ENCODE measurements at regions not wholly inside any gene's neighbourhood (a gene's known extent, or its start where the extent isn't known, plus 50 kb on each side); places are given as distances from the start of the nearest gene placed in this dataset.

DNA sequence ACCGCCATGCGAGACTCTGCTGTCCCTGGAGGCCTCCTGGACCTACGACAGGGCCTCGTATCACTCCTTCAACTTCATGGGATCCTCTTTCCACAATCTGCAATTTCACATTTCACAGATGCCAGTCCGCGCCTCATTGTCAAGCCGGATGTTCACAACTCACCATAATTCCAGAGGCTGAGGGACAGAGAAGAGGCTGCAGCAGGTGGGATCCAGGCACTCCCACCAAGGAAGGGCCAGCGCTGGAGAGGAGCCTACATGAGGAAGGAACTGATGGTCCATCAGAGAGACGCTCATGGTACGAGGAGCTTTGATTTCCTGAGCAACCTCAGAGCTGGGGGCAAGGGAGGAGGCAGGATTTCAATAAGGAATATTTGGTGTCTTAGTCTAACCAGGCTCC lies 495.0 kb downstream of the BRD1 start:
- peak; percentile 17 for FAIRE-seq
- peak; percentile 2 for DNase-seq (ENCODE audit: low spot score)

- FAIRE-seq (no peak), DNase-seq (ENCODE audit: low spot score) (no peak)
These were observed 495.8 kb downstream of the BRD1 start for GRCh38 chr22:49331878-49332277.

- DNase-seq (ENCODE audit: low spot score) (no peak), FAIRE-seq (peak; percentile 27)
These were observed 496.4 kb downstream of the BRD1 start for GRCh38 chr22:49331223-49331815.

DNA sequence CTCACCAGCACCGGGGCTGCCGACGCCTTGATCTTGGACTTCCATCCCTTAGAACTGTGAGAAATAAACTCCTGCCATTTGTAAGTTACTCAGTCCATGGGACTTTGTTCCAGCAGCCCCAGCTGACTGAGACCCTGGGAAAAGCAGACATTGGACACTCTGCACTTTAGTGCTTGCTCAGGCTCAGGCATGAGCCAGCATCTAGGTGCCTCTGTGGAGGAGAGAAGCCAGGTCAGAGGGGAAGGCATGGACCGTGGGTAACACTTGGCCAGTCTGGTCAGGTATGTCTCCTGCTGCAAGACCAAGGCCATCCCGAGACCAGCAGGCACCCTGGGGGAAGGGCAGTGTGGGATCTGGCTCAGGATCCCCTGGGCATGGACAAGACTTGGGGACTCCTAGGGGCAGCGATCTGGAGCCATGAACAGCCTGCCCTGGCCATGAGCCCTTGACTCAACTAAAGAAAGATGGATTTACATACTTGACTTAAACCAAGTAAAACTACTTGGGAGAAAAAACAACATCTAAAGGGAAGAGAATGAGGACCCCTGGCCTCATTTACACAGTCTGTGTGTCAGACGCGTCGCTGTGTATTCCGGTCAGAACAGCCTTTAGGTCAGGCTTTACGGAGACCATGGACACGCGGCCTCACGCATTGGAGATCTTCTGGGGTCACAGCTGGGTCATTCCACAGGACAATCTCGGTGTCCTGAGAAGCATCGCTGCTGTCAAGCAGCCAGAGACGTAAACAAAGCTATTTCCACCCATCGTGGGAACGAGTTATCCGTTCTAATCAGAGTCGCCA lies 497.1 kb downstream of the BRD1 start:
- FAIRE-seq: no peak
- DNase-seq (ENCODE audit: low spot score): no peak

- no peak for DNase-seq (ENCODE audit: low spot score)
- FAIRE-seq: no peak
These were observed 498.0 kb downstream of the BRD1 start for GRCh38 chr22:49329636-49330035.

DNA sequence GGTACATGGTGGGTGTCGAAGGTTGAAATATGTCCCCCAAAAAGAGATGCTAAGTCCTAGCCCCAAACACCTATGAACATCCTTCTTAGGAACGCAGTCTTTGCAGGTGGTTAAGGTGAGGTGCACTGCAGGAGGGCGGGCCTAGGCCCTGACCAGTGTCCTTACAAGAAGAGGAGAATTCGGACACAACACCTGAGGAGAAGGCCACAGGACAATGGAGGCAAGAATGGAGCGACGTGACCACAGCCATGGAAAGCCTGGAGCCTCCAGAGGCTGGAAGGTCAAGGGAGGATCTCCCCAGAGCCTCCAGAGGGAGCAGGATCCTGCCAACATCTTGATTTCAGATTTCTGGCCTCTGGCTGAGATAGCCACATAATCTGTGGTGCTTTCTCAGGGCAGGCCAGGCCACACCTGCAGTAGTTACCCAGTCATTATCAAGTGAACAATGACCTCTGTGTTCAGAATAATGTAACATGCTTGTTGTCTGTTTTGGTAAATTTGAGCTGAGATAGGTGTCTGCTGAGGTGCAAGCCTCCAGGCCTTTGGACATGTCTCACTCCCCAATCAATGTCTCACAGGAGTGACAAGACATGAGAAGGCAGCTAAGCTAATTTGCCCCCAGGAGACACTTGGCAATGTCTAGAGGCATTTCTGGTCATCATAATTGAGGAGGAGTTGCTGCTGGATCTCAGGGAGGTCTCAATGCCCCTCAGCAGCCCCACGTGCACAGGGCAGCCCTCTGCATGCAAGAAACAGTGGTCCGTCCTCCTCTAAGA lies 498.9 kb downstream of the BRD1 start:
- no peak for FAIRE-seq
- no peak for DNase-seq (ENCODE audit: low spot score)

- FAIRE-seq (no peak), DNase-seq (ENCODE audit: low spot score) (no peak)
These were observed 499.6 kb downstream of the BRD1 start for GRCh38 chr22:49328118-49328475.

DNA sequence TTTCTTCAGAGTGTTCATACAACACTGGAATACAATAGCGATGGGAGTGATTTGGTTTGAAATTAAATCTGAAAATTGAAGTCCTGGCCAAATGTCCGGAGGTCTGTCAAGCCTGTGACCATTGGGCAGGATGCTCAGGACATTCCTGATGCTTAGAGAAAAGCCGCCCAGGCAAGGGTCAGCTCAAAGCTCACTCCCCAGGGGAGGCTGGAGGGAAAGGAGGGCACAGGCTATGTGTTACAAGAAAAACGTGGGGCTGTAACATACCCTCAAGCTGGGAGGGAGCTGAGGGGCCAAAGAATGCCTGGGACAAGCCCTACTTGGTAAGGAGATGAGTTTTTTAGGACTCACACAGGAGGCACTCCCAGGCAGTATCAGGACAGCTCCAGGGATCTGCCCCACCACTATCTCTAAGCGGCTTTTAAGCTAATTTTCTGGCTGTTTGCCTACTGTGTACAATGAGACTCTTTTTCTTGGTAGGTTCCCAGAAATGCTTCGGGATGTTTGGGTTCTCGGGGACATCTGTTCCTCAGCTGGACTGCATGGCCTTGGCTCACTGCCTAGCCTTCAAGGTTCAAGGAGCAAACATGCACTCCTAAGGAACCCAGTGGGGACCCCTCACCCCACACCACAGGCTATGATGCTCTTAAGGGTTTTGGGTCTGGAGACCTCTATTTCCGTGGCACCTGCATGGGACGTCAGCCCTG lies 500.1 kb downstream of the BRD1 start:
- FAIRE-seq (no peak), DNase-seq (ENCODE audit: low spot score) (no peak)

DNA sequence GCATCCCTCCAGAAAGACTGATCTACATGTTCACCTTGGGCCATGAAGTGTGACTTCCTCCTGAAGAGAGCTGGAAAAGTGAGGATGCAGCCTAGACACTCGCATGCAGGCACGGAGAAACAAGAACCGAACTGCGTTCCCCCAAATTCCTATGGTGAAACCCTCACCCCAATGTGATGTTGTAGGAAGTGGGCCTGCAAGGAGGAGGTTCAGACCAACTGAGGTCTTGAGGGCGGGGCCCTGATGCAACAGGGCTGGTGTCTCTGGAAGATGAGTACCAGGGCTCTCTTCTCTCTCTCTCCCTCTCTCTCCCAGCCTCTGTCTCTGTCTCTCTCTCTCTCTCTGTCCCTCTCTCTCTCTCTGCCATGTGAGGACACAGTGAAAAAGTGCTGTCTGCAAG lies 501.1 kb downstream of the BRD1 start:
- FAIRE-seq (no peak), DNase-seq (ENCODE audit: low spot score) (no peak)

GRCh38 chr22:49325531-49326395 lies 501.9 kb downstream of the BRD1 start:
- DNase-seq (ENCODE audit: low spot score): no peak
- FAIRE-seq: no peak

DNA sequence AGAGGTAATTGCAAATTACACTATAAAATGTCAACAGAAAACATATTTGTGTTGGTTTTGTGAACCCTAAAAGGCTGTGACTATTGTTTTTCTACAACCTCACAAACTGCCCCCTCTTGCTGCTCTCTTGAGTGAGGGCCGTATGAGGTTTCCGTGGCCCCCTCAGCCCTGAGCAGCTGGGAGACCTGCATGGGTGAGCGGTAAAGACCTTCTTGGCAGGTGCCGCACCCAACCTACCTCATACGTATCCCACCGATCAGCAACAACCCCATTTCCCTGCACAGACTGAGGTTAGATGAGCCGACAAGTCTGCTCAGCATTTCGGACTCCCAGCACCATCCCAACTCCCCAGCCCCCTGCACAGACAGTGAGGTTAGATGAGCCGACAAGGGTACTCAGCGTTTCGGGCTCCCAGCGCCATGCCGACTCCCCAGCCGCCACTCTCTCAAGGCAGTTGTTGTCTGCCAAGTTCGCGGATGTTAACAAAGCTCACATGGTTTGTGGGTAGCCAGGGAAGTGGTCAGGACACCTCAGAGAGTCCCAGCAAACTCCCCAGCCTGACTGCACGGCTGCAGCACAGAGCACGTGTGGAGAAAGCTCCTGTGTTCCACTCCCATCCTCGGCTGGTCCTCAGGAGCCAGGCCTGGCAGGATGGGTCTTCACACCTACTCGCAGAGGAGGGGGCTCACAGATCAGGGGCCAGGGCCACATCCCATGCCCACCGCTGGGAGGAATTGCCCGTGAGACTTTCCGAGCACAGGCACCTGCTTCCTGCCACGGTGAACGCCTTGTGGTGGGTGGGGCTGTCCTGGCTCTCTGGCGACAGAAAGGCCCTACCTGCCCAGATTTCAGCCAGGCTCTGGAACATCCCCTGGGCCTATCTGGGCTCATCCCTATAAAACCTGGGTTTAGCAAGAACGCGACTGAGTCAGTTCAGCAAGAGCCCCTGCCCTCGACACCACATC lies 502.9 kb downstream of the BRD1 start:
- no peak for FAIRE-seq

DNA sequence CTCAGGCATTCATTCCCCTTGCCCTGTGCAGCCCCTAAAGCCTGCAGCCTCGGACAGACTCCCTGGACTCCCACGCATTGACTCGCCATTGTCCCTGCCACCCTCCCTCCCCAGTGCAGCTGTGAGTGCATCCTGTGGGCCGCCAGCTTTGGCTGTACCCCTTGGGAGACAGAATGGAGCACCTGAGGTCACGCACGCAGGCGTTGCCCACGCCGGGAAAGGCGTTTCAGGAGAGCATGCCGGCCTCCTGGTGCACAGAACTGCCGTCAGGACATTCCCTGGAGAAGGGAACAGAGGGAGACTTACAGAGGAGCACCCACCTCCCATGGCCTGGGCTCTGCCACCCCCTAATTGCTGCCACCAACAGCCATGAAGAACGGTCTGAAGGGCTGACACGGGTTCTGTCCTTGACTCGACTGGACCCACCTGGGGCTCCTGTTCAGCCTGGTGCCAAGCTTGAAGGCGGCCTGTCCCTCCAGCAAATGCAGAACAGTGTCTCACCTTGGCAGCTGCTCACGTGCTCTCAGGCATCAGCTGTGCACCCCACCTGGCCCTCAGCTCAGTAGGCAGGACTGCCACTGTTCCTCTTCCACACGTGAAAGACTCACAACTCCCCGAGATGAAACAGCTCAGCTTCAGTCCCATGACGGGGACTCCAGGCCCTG lies 503.8 kb downstream of the BRD1 start:
- no peak for FAIRE-seq

More for the DNA sequence above, 502.9 kb downstream of the BRD1 start:
- no peak for DNase-seq (ENCODE audit: low spot score)

GRCh38 chr22:49322861-49323622 lies 504.6 kb downstream of the BRD1 start:
- FAIRE-seq: peak; percentile 94

More for the DNA sequence above, 503.8 kb downstream of the BRD1 start:
- DNase-seq (ENCODE audit: low spot score): no peak

DNA sequence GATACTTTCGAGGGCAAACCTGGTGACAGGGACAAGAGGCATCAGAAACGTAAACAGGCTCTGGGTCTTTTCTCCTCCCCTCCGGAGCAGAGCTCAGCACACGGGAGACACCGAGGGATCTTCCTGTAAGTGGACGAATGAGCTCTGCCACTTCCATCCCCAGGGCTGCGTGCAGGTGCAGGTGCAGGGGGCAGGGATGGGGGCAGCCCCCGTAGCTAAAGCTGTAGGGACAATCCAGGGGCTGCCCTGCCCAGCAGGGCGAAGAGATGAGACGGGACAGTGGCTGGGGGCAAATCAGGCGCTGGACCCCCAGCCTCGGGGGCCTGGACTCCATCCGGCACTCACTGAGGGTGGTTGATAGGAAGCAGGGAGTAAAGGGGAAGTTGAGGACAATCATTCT lies 505.4 kb downstream of the BRD1 start:
- DNase-seq (ENCODE audit: low spot score): no peak
- no peak for FAIRE-seq

More at GRCh38 chr22:49322861-49323622, 504.6 kb downstream of the BRD1 start:
- DNase-seq (ENCODE audit: low spot score): no peak

DNA sequence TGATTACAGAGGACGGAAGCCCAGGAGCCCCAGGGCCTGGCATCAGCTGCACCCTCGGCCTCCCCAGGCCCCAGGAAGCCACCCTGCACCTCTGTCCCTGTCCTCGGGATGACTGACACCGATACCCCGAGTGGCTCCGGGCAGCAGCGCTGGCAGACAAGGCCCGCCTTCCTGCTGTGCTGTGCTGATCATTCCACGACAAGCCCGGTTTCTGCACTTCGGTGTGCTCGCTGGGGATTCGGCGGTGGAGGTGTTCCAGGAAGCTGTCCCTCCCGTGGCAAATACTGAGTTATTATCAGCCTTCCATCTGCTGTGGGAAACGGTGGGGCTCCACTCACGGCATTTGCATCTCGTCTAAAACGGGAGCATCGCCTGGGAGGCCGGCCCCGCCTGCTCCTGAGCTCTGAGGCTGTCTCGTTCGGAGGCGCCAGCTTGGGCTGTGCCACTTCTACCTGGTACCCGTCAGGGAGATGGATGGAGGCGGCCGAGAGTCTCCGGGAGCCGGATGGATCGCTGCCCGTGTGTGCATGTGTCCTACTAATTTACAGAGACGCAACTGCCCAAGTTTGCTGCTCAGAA lies 506.1 kb downstream of the BRD1 start:
- FAIRE-seq (no peak), DNase-seq (ENCODE audit: low spot score) (no peak)

DNA sequence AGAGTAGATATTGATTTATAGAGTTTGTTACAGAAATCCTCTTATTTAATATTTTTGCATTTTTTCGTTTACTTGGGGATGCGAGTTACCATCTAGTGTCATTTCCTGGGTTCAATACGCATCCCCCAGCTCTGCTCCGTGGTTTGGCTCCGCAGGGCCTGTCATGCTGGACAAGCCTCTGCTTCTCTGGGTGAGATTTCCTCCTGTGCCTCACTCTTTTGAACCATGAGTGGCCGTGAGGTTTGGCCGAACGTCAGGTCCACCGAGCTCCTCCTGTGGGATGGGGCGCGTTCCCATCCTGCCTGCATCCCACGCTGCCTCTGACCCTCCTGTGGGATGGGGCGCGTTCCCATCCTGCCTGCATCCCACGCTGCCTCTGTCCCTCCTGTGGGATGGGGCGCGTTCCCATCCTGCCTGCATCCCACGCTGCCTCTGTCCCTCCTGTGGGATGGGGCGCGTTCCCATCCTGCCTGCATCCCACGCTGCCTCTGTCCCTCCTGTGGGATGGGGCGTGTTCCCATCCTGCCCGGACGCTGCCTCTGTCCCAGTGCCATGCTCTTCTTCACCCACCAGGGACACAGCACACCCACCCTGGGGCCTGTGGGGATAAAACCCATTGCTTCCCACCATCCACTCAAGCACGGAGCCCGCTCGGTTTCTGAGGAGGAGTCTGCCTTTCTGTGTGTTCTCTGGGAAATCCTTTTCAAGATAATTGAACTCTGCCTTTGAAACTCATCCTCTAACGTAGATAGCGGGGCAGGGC lies 506.8 kb downstream of the BRD1 start:
- FAIRE-seq: no peak
- DNase-seq (ENCODE audit: low spot score): no peak

GRCh38 chr22:49317369-49317768 lies 510.3 kb downstream of the BRD1 start:
- DNase-seq (ENCODE audit: low spot score) (no peak), FAIRE-seq (no peak)
